ENCODE measurements at regions not wholly inside any gene's neighbourhood (a gene's known extent, or its start where the extent isn't known, plus 50 kb on each side); places are given as distances from the start of the nearest gene placed in this dataset.

DNA sequence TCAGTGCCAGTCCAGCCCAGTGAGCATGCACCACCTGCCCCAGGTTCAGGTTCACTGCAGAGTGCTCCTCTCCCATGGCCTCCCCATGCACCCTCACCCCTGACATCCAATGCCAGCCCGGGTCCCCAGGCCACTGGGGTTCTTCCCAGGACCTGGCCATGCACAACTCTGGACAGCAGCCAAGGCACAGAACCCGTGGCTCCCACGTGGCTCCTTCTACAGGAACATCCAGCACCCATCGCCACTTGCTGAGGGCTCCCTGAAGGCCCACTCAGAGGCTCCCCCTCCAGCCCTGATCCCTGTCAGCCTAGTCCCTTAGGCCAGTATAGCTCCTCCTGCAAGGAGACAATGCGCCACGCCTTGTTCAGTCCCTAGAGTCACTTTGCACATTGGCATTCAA, 110.8 kb downstream of the IRX2 start:
- H3K36me3 ChIP-seq (ENCODE audit: low read depth), result no peaks in the 10 kb centered on the region
- no peaks in the 10 kb centered on the region for H3K4me1 ChIP-seq (ENCODE audit: low read depth)
- intact Hi-C loops (cut with DNase I, micrococcal nuclease), result no loop called here
- TF ChIP-seq, protein P1, sequence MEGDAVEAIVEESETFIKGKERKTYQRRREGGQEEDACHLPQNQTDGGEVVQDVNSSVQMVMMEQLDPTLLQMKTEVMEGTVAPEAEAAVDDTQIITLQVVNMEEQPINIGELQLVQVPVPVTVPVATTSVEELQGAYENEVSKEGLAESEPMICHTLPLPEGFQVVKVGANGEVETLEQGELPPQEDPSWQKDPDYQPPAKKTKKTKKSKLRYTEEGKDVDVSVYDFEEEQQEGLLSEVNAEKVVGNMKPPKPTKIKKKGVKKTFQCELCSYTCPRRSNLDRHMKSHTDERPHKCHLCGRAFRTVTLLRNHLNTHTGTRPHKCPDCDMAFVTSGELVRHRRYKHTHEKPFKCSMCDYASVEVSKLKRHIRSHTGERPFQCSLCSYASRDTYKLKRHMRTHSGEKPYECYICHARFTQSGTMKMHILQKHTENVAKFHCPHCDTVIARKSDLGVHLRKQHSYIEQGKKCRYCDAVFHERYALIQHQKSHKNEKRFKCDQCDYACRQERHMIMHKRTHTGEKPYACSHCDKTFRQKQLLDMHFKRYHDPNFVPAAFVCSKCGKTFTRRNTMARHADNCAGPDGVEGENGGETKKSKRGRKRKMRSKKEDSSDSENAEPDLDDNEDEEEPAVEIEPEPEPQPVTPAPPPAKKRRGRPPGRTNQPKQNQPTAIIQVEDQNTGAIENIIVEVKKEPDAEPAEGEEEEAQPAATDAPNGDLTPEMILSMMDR (IDR thresholded peaks at IDR 0.05), result no peak
- DNase-seq, result no peak
- peaks cover 8% of the 10 kb centered on the region for H3K9me3 ChIP-seq
- ATAC-seq, result no peak
- H3K4me3 ChIP-seq, result no peak overlapping the region

DNA sequence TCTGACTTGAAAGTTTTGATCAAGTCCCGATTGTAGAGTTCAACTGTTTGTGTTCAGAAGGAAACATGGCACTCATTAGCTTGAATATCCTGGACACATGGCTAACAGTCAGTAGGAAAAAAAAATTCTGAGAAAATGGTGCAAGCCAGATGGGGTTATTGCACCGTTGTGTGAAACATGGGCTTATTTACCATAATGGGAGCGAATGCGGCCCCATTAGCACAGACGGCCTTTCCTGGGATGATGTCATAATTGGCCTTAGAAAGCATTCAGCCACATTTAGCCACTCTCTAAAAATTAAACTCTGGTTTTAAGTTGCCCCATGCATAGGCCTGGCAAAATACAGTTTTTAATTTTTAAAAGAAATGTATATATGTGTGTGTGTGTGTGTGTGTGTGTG, 112.1 kb downstream of the IRX2 start:
- DNase-seq (no peak), ATAC-seq (no peak)
- Histone ChIP-seq H3K4me1 (ENCODE audit: low read depth) (no peaks in the 10 kb centered on the region), H3K9me3 (peaks cover 8% of the 10 kb centered on the region), H3K36me3 (ENCODE audit: low read depth) (no peaks in the 10 kb centered on the region), H3K4me3 (no peak overlapping the region)
- intact Hi-C loops (cut with DNase I, micrococcal nuclease), result no loop called here
- TF ChIP-seq, protein P1 (IDR thresholded peaks at IDR 0.05), result no peak

DNA sequence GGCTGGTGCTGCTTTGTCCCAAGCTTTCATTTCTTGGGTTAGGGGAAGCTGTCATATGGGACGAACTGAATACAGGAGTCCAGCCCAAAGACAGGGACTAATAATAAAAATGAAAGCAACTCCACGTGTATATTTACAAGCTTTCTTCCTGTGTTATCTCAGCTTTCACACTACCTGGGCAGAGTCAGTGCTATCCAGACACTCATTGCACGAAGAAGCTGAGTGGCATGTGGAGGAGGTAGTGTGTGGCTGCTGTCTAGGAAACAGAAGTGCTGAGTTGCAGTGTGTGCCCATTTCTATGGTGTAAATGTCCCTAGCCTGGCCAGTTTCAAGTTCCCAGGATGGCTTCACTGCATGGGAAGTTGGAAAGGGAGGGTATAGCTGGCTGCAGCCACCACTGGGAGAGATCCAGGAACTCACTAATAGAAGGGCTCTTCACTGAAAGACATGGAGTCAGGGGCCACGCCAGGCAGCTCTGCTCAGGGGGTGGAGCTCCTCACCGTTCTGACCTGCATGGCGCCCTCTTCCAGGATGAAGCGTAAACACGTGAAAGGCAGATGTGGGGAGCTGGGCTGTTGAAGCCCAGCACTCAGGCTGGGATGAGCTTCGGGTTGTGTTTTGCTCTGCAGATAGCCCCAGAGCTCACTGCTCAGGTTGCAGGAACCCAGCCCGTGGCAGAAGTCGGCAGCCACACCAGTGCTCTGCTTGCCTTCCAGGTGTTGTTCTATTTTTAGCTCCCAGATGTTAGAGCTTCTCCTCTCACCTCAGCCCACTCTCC, 116.9 kb downstream of the IRX2 start:
- Histone ChIP-seq H3K4me3 (no peak overlapping the region), H3K9me3 (peaks cover 2% of the 10 kb centered on the region), H3K36me3 (ENCODE audit: low read depth) (no peaks in the 10 kb centered on the region), H3K4me1 (ENCODE audit: low read depth) (no peaks in the 10 kb centered on the region)
- intact Hi-C loops (cut with DNase I, micrococcal nuclease), result no loop called here
- no peak for ATAC-seq
- DNase-seq, result no peak
- TF ChIP-seq, protein P1 (IDR thresholded peaks at IDR 0.05), result no peak

DNA sequence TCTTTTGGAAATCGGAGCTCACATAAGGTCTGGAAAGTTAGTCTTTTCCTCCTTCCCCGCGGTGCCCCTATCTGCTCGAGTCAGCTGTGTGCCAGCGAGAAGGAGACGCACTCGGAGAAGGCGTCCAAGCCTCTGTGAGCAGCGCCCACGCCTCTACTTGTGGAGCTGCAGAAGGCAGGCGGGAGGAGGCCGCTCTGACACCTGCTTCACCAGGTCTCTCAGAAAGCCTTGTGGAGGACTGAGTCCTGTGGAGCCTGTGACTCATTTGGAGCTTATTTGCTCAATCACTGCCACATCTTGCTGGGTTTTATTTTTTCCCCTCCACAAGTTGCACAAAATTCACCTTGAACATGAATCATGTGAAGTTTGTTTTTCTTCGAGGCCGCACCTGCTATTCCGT, 117.5 kb downstream of the IRX2 start:
- TF ChIP-seq, protein P1 (IDR thresholded peaks at IDR 0.05), result no peak
- ATAC-seq, result no peak
- no peak for DNase-seq

DNA sequence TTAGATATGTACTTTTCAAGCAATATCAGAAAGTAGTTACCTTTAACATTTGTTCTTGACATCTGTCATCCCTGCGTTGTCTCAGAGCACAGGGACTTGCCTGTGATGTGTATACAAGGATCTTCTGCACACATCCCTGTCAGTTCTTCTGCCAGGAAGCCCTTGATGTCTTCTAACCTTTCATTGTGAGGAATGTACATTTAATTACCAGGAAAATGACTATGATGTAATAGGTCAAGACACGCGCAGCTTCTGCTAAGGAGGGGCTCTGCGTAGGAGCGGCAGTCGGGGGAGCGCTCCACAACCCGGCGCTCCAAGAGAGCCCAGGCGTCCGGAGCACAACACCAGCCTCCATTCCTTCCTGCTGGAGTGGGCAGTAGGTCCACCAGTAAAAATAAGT, 119.7 kb downstream of the IRX2 start:
- Histone ChIP-seq H3K4me1 (ENCODE audit: low read depth) (no peaks in the 10 kb centered on the region), H3K9me3 (peaks cover 2% of the 10 kb centered on the region), H3K4me3 (no peak overlapping the region), H3K36me3 (ENCODE audit: low read depth) (no peaks in the 10 kb centered on the region)
- DNase-seq, result no peak
- intact Hi-C loops (cut with DNase I, micrococcal nuclease), result no loop called here
- ATAC-seq, result no peak
- TF ChIP-seq, protein P1 (IDR thresholded peaks at IDR 0.05), result no peak

More for the DNA sequence above, 117.5 kb downstream of the IRX2 start:
- intact Hi-C loops (cut with DNase I, micrococcal nuclease), result no loop called here
- H3K36me3 ChIP-seq (ENCODE audit: low read depth), result no peaks in the 10 kb centered on the region
- peaks cover 2% of the 10 kb centered on the region for H3K9me3 ChIP-seq
- H3K4me1 ChIP-seq (ENCODE audit: low read depth), result no peaks in the 10 kb centered on the region
- no peak overlapping the region for H3K4me3 ChIP-seq

All from mucosa of descending colon (tissue), 3 donors.